ENCODE measurements at regions not wholly inside any gene's neighbourhood (a gene's known extent, or its start where the extent isn't known, plus 50 kb on each side); places are given as distances from the start of the nearest gene placed in this dataset.

GRCh38 chr9:106075236-106075959, 381.1 kb downstream of the TMEM38B start:
- TF ChIP-seq POLR2A (IDR thresholded peaks at IDR 0.05; ENCODE audit: extremely low read depth, insufficient read length) = no peak
- no peak for TF ChIP-seq CTCF (IDR thresholded peaks at IDR 0.05; ENCODE audit: low read depth, low read length)

Data from NB4 (cell line).